NCI-H774 (cell line): ENCODE measurements at regions not wholly inside any gene's neighbourhood (a gene's known extent, or its start where the extent isn't known, plus 50 kb on each side); places are given as distances from the start of the nearest gene placed in this dataset.

Experiments
- DNase-seq: peaks from one replicate; lab custom pipeline; 2025; lab: John Stamatoyannopoulos, UW

DNA sequence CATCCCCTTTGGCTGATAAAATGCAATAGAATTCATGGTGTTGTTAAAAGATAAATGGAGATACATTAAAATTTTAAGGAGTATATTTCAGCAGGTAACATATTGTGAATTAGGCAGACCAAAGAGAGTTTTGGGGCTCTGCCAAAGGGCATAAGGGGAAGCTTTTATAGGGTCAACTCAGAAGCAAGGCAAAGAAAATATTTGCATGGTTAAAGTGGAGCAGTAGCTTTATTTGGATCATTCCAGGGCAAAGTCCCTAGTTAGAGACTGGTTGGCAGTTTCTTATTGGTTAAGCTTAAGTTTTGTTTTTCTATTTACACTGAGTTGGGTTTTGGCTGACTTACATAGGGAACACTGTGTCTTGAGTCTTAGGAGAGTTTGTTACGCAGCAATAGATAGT is 75.1 kb upstream of the CA10 start:
- DNase-seq: no peak

DNA sequence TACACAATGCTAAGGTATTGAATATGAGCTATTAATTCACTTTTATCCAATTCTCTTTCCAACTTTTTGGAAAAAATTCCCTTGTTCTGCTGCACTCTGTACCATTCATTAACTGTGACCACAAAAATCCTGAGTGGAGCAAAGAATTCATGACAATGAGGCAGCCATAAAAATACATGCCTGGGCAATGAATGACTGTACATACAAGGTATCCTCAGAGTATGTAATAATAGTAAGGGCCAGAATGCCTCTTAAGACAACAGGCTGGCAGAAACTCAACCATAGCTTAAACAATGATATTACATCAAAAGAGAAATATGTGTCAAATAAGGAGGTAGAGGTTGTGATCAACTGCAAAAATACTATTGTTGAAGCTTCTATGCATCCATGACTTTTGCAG is 74.7 kb upstream of the CA10 start:
- no peak for DNase-seq

DNA sequence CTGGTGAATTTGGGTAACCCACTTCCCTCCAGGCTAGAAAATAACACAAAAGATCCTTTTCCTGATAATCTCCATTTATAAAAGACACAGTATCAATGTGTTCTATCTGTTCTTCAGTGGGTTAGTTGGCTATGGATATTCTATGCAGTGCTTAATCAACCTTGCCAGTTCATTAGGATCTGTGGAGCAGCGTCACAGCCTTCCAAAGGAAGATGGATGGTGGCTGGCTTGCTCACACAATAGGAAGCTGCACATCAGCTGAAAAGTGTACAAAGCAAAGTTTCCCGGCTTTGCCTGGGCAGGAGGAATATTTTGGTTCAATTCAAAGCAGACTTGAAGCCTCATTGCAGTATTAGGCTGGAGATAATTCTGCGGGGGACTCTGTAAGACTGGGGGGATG is 70.3 kb upstream of the CA10 start:
- no peak for DNase-seq

DNA sequence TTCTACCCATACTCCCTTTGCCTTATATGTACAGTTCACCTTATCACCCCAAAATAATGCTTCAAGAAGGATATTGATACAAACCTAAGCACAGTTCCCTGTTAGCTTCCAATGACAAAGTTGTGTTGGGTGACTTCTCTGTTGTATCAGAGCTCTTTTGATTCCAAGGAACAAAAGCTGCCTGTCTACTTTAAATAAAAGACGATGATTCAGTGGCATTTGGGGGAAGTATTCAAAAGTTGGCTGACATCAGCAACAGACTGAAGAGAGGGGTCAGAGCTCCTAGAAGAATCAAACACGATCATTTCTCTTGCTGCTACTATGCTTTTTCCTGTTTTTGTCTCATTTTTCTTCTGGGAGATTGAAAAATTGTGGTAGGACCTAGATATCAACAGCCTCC is 69.4 kb upstream of the CA10 start:
- no peak for DNase-seq

DNA sequence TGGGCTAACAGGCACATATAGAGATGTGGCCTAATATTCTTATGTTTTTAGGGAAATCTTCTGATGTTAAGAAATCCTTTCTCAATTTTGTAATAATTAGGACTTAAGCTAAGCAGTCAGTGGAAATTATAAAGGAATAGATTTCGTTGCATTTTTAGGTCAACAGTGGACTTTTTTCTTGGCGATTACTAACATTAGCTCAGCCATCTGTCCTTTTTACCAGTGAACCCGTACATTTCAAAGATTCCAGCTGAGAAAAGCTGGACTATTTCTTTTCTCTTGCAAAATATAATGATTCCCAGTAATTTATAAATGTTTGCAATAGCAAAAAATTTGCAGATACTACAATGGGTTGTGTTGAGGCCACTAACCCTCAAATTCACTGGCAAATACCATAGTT is 54.9 kb upstream of the CA10 start:
- DNase-seq: no peak

DNA sequence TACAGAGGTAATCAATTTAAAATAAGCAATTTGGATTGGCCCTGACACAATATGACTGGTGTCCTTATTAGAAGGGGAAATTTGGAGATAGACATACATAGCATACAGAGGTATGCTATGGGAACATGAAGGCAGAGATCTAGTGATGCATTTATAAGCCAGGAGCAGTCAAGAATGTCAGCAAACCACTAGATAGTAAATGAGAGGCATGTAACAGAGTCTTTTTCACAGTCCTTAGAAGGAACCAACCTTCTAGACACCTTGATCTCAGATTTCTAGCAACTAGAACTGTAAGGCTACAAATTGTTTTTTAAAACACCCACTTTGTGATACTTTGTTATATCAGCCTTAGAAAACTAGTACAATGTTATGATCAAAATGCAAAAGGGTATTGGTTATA is 54.3 kb upstream of the CA10 start:
- DNase-seq: no peak

DNA sequence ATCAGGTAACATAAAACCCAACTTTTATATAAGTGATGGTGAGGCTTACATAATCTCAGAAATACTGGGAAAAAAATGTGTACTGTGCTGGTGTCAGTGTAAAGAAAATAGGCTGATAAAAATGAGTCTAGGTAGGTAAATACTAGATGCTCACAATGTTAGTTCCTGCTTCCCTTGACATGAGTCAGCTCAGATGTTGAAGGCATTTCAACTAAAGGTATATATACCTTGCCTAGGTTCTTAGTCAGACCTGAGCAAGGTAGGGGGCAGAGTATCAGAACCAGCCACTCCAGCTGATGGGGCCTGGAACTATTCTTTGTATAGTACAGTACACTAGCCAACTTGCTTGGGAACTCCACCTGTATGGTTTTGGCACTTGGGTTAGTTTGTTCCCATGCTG is 51.0 kb upstream of the CA10 start:
- DNase-seq: no peak
